ENCODE measurements at regions not wholly inside any gene's neighbourhood (a gene's known extent, or its start where the extent isn't known, plus 50 kb on each side); places are given as distances from the start of the nearest gene placed in this dataset.

GRCh38 chr16:54216688-54217087, 69.9 kb downstream of the IRX3 start (continued):
- no peak for TF ChIP-seq ZNF331 (CRISPR knock-in tag; IDR thresholded peaks at IDR 0.05; ENCODE audit: low read depth)

DNA sequence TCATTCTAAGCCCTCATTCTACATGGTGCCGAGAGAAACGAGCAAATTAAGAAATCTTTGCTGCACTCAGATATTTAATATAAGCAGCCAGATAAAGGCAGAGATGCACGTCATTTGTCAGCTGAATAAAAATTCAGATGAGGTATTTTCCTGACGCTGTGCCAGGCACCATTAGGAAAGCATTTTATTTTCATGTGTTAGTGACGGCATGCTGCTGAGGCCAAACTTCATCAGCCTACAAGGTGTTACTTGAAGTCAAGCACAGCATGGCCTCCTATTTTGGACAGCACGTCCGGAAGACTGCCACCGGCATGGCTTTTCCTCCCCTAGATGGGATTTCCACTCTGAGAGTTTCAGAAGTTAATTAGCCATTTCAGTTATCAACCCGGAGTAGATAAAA, 70.3 kb downstream of the IRX3 start:
- Histone ChIP-seq H4K20me1 (replicated peaks; ENCODE audit: insufficient read depth) (no peaks in the 10 kb centered on the region), H3K9me2 (ENCODE audit: insufficient read depth) (no peaks in the 10 kb centered on the region), H3F3A (replicated peaks; ENCODE audit: low read depth) (no peaks in the 10 kb centered on the region), H3K4me3 (no peak overlapping the region), H3K79me2 (replicated peaks; ENCODE audit: insufficient read depth) (no peaks in the 10 kb centered on the region), H3K4me1 (ENCODE audit: insufficient read depth) (no peaks in the 10 kb centered on the region), H3K27me3 (ENCODE audit: insufficient read depth) (no peaks in the 10 kb centered on the region), H3K4me2 (no peak overlapping the region), H3K27ac (ENCODE audit: low read depth) (no peak overlapping the region), H3K36me3 (ENCODE audit: insufficient read depth) (no peaks in the 10 kb centered on the region), H2AFZ (no peak overlapping the region)
- Mint-ChIP-seq H3K4me3 (no peak overlapping the region), H3K27me3 (ENCODE audit: insufficient read depth, low read depth, poor library complexity) (peaks cover 2% of the 10 kb centered on the region), H3K36me3 (ENCODE audit: low read depth) (no peaks in the 10 kb centered on the region), H3K27ac (no peak overlapping the region), H3K4me1 (no peaks in the 10 kb centered on the region), H3K9me3 (no peaks in the 10 kb centered on the region)
- ATAC-seq (no peak), DNase-seq (ENCODE audit: low spot score) (no peak)
- TF ChIP-seq POLR2AphosphoS5 (IDR thresholded peaks at IDR 0.05; ENCODE audit: low read depth) (no peak), ZNF331 (CRISPR knock-in tag; IDR thresholded peaks at IDR 0.05; ENCODE audit: low read depth) (no peak), JUNB (IDR thresholded peaks at IDR 0.05; ENCODE audit: unreplicated experiment) (no peak), CREB1 (CRISPR knock-in tag; IDR thresholded peaks at IDR 0.05; ENCODE audit: low read depth) (no peak), NANOG (IDR thresholded peaks at IDR 0.05; ENCODE audit: borderline replicate concordance) (no peak), EZH2phosphoT487 (IDR thresholded peaks at IDR 0.05; ENCODE audit: unreplicated experiment) (no peak), REST (IDR thresholded peaks at IDR 0.05; ENCODE audit: unreplicated experiment) (no peak), STAT1 (IDR thresholded peaks at IDR 0.05; ENCODE audit: unreplicated experiment) (no peak), ZNF114 (CRISPR knock-in tag; IDR thresholded peaks at IDR 0.05) (no peak), EZH2 (IDR thresholded peaks at IDR 0.05; ENCODE audit: low read depth, unreplicated experiment) (no peak), ZNF462 (CRISPR knock-in tag; IDR thresholded peaks at IDR 0.05) (no peak)
- TF ChIP-seq, protein P1, sequence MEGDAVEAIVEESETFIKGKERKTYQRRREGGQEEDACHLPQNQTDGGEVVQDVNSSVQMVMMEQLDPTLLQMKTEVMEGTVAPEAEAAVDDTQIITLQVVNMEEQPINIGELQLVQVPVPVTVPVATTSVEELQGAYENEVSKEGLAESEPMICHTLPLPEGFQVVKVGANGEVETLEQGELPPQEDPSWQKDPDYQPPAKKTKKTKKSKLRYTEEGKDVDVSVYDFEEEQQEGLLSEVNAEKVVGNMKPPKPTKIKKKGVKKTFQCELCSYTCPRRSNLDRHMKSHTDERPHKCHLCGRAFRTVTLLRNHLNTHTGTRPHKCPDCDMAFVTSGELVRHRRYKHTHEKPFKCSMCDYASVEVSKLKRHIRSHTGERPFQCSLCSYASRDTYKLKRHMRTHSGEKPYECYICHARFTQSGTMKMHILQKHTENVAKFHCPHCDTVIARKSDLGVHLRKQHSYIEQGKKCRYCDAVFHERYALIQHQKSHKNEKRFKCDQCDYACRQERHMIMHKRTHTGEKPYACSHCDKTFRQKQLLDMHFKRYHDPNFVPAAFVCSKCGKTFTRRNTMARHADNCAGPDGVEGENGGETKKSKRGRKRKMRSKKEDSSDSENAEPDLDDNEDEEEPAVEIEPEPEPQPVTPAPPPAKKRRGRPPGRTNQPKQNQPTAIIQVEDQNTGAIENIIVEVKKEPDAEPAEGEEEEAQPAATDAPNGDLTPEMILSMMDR (conservative IDR thresholded peaks at IDR 0.05; ENCODE audit: low read depth in 2 of 2) = no peak
- TF ChIP-seq, protein P2, sequence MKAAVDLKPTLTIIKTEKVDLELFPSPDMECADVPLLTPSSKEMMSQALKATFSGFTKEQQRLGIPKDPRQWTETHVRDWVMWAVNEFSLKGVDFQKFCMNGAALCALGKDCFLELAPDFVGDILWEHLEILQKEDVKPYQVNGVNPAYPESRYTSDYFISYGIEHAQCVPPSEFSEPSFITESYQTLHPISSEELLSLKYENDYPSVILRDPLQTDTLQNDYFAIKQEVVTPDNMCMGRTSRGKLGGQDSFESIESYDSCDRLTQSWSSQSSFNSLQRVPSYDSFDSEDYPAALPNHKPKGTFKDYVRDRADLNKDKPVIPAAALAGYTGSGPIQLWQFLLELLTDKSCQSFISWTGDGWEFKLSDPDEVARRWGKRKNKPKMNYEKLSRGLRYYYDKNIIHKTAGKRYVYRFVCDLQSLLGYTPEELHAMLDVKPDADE (IDR thresholded peaks at IDR 0.05) = no peak
